H1 (cell line): ENCODE measurements at regions not wholly inside any gene's neighbourhood (a gene's known extent, or its start where the extent isn't known, plus 50 kb on each side); places are given as distances from the start of the nearest gene placed in this dataset.

Experiments used
- ATF2 ChIP-seq: IDR thresholded peaks from 2 replicates; pipeline ENCODE4 v1.6.1; 2012; ENCODE audit warnings: low read length, inconsistent platforms
- BRCA1 ChIP-seq: IDR thresholded peaks from 2 replicates; pipeline ENCODE4 v1.6.1; 2012; ENCODE audit warnings: low read depth, low read length, improper control_type of control experiment
- CTCF ChIP-seq, 3 experiments: IDR thresholded peaks; 1 replicate in 2 of 3; 2 replicates in 1 of 3; pipeline versions ENCODE4 v1.5.1 to v1.6.1; 2011; ENCODE audit warnings: low read length in 3 of 3, mild to moderate bottlenecking in 3 of 3, inconsistent platforms in 2 of 3, low read depth in 1 of 3, moderate library complexity in 1 of 3; ENCODE audit not compliant: insufficient read depth in 1 of 3; ENCODE audit errors: control extremely low read depth in 1 of 3
- EP300 ChIP-seq, 2 experiments: IDR thresholded peaks; 1 replicate in 1 of 2; 2 replicates in 1 of 2; pipeline ENCODE4 v1.6.1; 2011 to 2012; ENCODE audit warnings: low read depth in 2 of 2, low read length in 2 of 2, mild to moderate bottlenecking in 2 of 2, borderline replicate concordance in 1 of 2, inconsistent platforms in 1 of 2, moderate library complexity in 1 of 2
- EZH2 ChIP-seq: fragments of 200-600 bp; sonication (generic); IDR thresholded peaks from 2 replicates; pipeline ENCODE4 v1.7.1; 2012; ENCODE audit warnings: low read depth, mild to moderate bottlenecking, moderate library complexity, low read length, inconsistent platforms; ENCODE audit not compliant: severe bottlenecking
- HDAC2 ChIP-seq, 2 experiments: fragments of 300-600 bp in 1 of 2; sonication (generic) in 1 of 2; IDR thresholded peaks; 2 replicates each; pipeline ENCODE4 v1.6.1; 2011 to 2012; ENCODE audit warnings: low read depth in 2 of 2, low read length in 2 of 2, mild to moderate bottlenecking in 2 of 2, moderate library complexity in 2 of 2, borderline replicate concordance in 1 of 2, inconsistent platforms in 1 of 2
- JUND ChIP-seq: IDR thresholded peaks from 2 replicates; pipeline ENCODE4 v1.6.1; 2011; ENCODE audit warnings: mild to moderate bottlenecking, improper control_type of control experiment, low read length
- NANOG ChIP-seq: IDR thresholded peaks from 2 replicates; pipeline ENCODE4 v1.6.1; 2011; ENCODE audit warnings: low read length, low read depth, mild to moderate bottlenecking, inconsistent platforms; ENCODE audit not compliant: insufficient read depth, poor library complexity, severe bottlenecking
- SIX5 ChIP-seq: IDR thresholded peaks from 2 replicates; pipeline ENCODE4 v1.6.1; 2011; ENCODE audit warnings: mild to moderate bottlenecking, low read depth, low read length
- SP1 ChIP-seq: IDR thresholded peaks from 2 replicates; pipeline ENCODE4 v1.6.1; 2011; ENCODE audit warnings: low read depth, low read length
- SP2 ChIP-seq: IDR thresholded peaks from 2 replicates; pipeline ENCODE4 v1.6.1; 2012; ENCODE audit warnings: mild to moderate bottlenecking, low read length, inconsistent platforms
- TAF1 ChIP-seq: IDR thresholded peaks from 2 replicates; pipeline ENCODE4 v1.6.1; 2011; ENCODE audit warnings: mild to moderate bottlenecking, low read depth, low read length
- USF2 ChIP-seq: IDR thresholded peaks from 2 replicates; pipeline ENCODE4 v1.6.1; 2011; ENCODE audit warnings: low read length, improper control_type of control experiment
- YY1 ChIP-seq: IDR thresholded peaks from 2 replicates; pipeline ENCODE4 v1.6.1; 2011; ENCODE audit warnings: low read depth, mild to moderate bottlenecking, low read length

- no peak for TF ChIP-seq EZH2
- TF ChIP-seq HDAC2 (IDR thresholded peaks at IDR 0.05; ENCODE audit: borderline replicate concordance in 1 of 2, low read depth in 2 of 2, low read length in 2 of 2), result no peak
- no peak for TF ChIP-seq SP1
- TF ChIP-seq EP300 (IDR thresholded peaks at IDR 0.05; ENCODE audit: borderline replicate concordance in 1 of 2, low read depth in 2 of 2, low read length in 2 of 2), result no peak
- TF ChIP-seq USF2, result no peak
- no peak for TF ChIP-seq CTCF (IDR thresholded peaks at IDR 0.05; ENCODE audit: control extremely low read depth in 1 of 3, insufficient read depth in 1 of 3, low read depth in 1 of 3, low read length in 3 of 3)
- no peak for TF ChIP-seq SIX5
- no peak for TF ChIP-seq BRCA1
- TF ChIP-seq ATF2, result no peak
- TF ChIP-seq YY1, result no peak
- no peak for TF ChIP-seq NANOG
- no peak for TF ChIP-seq SP2
- TF ChIP-seq TAF1, result no peak
- TF ChIP-seq JUND, result no peak
These were observed 50.6 kb upstream of the BACH1 start for GRCh38 chr21:29248124-29248523.
